ENCODE measurements at regions not wholly inside any gene's neighbourhood (a gene's known extent, or its start where the extent isn't known, plus 50 kb on each side); places are given as distances from the start of the nearest gene placed in this dataset.
"Not testable (repeated sequence)": the region's sequence is repeated elsewhere in the genome, so short reads cannot be mapped to it uniquely, and the experiment has no call there.

DNA sequence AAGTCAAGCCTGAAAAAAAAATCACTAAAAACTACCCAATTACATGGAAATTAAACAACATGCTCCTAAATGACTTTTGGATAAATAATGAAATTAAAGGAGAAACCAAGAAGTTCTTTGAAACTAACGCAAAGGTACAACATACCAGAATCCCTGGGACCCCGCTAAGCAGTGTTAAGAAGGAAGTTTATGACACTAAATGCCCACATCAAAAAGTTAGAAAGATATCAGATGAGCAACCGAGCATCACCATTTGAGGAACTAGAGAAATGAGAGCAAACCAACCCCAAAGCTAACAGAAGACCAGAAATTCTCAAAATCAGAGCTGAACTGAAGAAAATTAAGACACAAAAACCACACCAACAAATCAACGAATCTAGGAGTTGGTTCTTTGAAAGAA is 173.5 kb downstream of the ZFY start:
- TF ChIP-seq, protein P1, sequence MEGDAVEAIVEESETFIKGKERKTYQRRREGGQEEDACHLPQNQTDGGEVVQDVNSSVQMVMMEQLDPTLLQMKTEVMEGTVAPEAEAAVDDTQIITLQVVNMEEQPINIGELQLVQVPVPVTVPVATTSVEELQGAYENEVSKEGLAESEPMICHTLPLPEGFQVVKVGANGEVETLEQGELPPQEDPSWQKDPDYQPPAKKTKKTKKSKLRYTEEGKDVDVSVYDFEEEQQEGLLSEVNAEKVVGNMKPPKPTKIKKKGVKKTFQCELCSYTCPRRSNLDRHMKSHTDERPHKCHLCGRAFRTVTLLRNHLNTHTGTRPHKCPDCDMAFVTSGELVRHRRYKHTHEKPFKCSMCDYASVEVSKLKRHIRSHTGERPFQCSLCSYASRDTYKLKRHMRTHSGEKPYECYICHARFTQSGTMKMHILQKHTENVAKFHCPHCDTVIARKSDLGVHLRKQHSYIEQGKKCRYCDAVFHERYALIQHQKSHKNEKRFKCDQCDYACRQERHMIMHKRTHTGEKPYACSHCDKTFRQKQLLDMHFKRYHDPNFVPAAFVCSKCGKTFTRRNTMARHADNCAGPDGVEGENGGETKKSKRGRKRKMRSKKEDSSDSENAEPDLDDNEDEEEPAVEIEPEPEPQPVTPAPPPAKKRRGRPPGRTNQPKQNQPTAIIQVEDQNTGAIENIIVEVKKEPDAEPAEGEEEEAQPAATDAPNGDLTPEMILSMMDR (IDR thresholded peaks at IDR 0.05): not testable (repeated sequence)
- not testable (repeated sequence) for TF ChIP-seq POLR2A (IDR thresholded peaks at IDR 0.05)
